NB4 (cell line): ENCODE measurements at regions not wholly inside any gene's neighbourhood (a gene's known extent, or its start where the extent isn't known, plus 50 kb on each side); places are given as distances from the start of the nearest gene placed in this dataset.

ENCODE experiments used
- MYC ChIP-seq: IDR thresholded peaks from 2 replicates; pipeline ENCODE4 v1.6.1; 2011; ENCODE audit warnings: low read depth, low read length
- POLR2A ChIP-seq: IDR thresholded peaks from 2 replicates; pipeline ENCODE4 v1.6.1; 2011; ENCODE audit warnings: mild to moderate bottlenecking; ENCODE audit not compliant: insufficient read length; ENCODE audit errors: extremely low read depth
- TF ChIP-seq, protein P1 (sequence below): IDR thresholded peaks from one replicate; pipeline ENCODE4 v1.5.1; 2012; ENCODE audit warnings: low read depth, low read length

DNA sequence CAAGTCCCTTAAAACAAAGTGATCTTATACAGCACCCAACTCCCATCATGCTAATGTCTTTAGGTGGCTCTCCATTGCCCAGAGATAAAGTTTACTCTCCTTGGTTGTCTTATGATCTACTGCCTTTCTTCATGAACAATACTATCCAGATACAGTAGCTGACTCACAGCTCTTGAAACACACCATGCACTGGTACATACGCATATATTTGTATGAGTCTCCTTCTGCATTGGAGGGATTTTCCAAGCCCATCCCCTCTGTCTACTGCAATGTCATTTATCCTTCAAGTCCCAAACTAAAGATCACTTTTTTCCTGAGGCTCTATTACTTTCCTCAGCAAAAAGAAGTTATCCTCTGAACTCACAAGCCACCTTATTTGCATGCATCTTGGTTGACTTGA is 84.7 kb upstream of the LRATD1 start:
- TF ChIP-seq, protein P1, sequence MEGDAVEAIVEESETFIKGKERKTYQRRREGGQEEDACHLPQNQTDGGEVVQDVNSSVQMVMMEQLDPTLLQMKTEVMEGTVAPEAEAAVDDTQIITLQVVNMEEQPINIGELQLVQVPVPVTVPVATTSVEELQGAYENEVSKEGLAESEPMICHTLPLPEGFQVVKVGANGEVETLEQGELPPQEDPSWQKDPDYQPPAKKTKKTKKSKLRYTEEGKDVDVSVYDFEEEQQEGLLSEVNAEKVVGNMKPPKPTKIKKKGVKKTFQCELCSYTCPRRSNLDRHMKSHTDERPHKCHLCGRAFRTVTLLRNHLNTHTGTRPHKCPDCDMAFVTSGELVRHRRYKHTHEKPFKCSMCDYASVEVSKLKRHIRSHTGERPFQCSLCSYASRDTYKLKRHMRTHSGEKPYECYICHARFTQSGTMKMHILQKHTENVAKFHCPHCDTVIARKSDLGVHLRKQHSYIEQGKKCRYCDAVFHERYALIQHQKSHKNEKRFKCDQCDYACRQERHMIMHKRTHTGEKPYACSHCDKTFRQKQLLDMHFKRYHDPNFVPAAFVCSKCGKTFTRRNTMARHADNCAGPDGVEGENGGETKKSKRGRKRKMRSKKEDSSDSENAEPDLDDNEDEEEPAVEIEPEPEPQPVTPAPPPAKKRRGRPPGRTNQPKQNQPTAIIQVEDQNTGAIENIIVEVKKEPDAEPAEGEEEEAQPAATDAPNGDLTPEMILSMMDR = no peak
- no peak for TF ChIP-seq POLR2A
- no peak for TF ChIP-seq MYC
